ENCODE measurements at regions not wholly inside any gene's neighbourhood (a gene's known extent, or its start where the extent isn't known, plus 50 kb on each side); places are given as distances from the start of the nearest gene placed in this dataset.

DNA sequence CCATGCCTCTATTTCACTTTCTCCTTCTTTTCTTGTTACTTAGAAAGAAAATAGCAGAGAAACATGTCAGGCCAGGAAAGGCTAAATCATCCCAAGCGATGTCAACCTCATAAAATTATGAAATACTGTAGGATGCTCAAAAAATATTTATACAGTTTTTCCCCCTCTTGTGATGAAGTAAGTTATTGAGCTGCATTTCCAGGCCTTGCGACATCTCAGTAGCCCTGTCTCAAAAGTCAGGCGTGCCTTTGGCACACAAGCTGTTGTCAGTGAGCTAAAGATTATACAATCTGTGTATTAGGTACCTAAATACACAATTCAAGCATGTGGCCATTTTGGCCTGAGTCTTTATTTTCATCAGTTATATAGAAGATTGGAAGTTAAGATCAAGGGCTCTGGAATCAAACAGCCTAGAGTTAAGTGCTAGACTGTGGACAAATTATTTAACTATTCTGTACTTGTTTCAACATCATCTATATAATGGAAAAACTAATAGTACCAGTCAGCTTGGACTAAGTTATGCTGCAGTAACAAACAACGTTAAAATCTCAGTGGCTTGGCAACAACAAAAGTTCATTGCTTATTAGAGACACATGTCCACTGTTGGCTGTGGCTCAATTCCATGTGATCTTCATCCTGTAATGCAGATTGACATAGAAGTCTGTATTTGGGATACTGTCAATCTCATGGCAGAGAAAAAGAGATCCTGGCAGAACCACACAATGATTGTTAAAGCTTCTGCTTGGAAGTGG, 406.4 kb upstream of the PROK2 start:
- DNase-seq: peak; percentile 51

DNA sequence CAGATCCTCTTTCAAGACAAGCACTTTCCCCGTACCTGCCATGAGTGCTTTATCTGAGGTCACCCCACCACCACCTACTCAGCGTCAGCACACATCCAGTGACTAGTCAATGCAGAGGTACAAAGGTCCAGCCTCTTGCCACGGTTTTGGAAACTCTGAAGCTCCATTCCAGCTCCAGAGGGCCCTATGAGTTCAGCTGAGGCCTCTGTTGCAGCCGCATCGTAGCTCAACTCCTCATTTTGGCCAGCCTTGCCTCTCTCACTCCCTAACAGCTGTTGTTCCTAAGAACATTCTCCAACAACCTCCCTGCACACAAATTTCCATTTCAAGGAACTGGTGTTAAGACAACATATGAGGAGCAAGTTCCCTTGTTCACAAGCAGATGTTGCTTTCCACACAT, 405.1 kb upstream of the PROK2 start:
- no peak for DNase-seq

GRCh38 chr3:72189339-72189738, 404.4 kb upstream of the PROK2 start:
- no peak for DNase-seq

DNA sequence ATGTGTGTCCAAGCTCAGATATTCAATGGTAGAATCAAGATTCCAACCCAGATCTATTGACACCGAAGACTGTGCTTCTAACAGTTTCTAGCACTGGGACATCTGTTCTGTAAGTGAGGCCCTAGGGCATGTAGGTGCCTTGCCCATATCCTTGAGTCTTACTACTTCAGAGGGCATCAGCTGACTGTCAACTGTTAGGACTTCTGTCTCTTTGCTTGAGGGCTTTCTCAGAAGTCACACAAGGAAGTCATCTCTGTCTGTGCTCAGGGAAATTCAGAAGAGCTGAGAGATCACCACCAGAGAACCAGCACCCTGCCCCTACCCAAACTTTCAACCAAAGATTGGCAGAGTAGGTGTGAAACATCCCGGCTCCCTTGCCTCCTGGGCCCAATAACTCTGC, 403.6 kb upstream of the PROK2 start:
- no peak for DNase-seq

GRCh38 chr3:72187131-72187530, 402.2 kb upstream of the PROK2 start:
- DNase-seq: no peak

DNA sequence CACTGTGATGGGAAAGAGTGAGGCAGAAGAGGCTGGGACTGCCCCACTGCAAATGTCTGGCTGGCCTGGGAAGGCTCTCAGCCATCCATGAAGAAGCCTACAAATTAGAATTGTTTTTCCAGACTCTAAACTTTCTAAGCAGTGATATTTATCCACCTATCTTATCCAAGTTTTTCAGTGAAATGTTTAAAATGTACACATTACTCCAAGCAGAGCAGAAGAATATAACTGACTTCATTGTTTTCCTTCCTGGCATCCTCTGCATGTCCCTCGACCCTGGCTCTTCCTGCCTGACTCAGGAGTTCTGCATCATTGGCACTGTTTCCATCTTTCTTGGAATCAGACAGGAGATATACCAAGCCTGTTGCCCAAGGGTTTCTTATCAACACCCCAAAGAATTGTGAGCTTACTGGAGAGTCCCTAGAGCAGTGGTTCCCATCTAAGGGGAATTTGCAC, 401.5 kb upstream of the PROK2 start:
- DNase-seq: peak; percentile 50

- peak; percentile 82 for DNase-seq
Observed at GRCh38 chr3:72185549-72186399, 400.8 kb upstream of the PROK2 start.

GRCh38 chr3:72183489-72183888, 398.5 kb upstream of the PROK2 start:
- no peak for DNase-seq

GRCh38 chr3:72182206-72182605, 397.3 kb upstream of the PROK2 start:
- no peak for DNase-seq

DNA sequence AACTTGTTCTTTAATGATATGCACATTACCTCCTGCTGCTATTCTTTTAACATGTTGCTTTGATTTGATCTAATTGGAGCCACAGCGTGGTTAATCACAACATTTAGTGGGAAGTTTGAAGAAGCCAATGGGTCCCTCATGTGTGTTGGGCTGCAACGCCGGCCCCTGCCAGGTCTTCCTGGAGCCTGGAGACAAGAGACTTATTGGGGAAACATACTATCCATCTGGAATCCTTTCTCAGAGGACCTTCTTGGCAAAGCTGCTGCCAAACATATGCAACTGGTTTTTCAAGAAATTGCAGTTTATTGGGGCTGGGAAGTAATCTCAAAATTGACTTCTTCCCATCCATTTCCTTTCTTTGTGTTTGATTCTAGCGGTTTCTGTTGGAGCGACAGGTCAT, 396.3 kb upstream of the PROK2 start:
- peak; percentile 44 for DNase-seq

DNA sequence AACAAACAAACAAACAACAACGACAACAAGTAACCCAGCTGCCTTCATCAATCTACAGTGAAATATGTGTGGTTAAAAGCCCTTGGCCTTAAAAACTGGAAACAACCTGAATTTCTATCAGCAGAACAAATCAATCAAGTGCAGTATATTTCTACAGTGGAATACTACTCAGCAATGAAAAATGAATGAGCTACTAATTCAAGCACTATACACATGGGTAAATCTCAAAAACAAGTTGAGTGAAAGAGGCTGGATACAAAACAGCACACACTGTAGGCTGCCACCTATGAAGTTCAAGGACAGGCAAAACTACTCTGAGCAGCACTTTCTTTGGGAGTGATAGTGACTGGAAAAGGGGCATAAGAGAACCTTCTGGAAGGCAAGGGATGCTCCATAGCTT, 395.5 kb upstream of the PROK2 start:
- no peak for DNase-seq

- no peak for DNase-seq
Observed at GRCh38 chr3:72179107-72179464, 394.1 kb upstream of the PROK2 start.

DNA sequence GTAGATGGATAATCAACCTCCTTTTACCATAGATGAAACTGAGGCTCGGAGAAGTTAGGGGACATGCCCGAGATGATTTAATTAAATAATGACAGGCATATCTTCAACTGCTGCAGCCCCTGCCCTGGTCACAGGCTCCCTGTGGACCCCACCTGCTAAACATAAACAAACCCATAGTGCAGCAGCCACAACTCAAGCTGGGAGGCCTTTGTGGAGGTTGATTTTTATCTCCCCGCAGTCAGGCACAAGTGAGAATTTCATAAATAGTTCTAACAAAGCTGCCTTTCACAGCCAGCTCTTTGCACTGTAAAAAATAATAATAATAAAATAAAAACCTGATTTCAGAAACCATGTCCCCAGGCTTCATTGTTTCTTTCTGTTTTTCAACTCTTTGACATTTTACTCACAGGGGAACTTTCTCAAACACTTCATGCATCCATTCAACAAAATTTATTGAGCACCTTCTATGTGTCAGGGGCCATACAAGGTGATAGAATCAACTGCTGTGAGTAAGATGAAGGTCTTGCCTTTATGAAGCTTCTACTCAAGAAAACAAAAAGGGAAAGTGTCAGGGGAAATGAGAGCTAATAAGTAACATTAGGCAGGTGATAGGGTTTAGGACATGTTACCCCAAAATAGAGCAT, 393.6 kb upstream of the PROK2 start:
- DNase-seq: no peak

GRCh38 chr3:72177075-72178050, 392.4 kb upstream of the PROK2 start:
- peak; percentile 55 for DNase-seq

GRCh38 chr3:72176537-72177041, 391.6 kb upstream of the PROK2 start:
- no peak for DNase-seq

GRCh38 chr3:72175296-72175858, 390.4 kb upstream of the PROK2 start:
- DNase-seq: no peak

DNA sequence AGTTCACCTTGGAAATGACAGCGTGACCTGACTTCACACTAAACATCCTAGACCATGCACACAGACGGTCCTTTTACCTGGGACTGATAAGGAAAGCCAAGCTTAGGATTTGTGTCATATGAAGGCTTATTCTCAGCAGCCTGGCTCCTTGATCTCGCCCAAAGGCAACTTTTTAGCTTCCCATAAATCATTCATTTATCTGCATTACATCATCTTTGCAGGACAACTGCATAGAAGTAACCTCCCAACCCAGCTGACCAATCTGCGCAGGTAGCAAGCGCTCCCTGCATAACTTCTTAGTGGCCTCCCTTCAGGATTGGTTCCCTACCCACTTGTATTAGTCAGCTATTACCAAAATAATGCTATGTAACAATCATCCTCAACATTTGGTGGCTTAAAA, 389.9 kb upstream of the PROK2 start:
- DNase-seq: no peak

GRCh38 chr3:72174040-72174439, 389.1 kb upstream of the PROK2 start:
- DNase-seq: peak; percentile 74

DNA sequence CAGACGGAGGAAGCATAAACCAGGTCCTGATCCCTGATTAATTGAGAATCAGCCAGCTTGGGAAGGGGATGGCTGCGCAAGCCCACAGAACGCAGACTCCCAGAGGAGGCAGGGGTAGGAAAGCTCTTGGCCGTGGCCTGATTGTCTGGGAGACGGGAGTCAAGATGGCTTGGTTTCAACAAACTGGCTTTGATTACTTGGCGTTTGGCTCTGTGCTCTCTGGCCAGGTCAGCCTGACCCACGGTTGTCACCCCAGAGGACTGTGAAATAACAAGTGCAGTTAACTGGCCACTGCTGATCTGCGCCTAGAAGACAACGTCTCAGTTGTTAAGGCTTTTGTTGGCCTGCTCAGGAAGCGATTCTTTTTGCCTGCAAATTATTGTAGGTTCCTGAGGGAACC, 387.0 kb upstream of the PROK2 start:
- DNase-seq: no peak

DNA sequence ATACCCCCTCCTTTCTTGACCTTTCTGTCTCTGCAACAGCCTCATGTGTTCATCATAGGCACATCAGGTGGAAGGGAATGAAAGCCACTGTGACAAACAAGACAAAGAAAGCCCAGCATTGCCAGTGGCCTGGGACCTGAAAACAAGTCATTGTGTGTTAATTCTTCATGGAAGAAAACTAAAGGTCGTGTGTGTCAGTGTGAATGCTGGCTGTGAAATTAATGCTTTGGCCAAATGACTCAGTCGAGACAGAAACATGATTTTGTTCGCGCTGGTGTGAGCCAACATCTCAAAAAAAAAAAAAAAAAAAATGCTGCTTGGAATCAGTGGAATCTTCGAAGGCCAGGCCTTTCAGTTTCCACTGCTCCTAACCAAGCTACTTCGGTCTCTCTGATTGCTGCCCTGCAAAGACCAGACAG, 386.5 kb upstream of the PROK2 start:
- DNase-seq: no peak
